HG03469 (cell line): ENCODE measurements at regions not wholly inside any gene's neighbourhood (a gene's known extent, or its start where the extent isn't known, plus 50 kb on each side); places are given as distances from the start of the nearest gene placed in this dataset.

ENCODE experiments used
- ATAC-seq: cut with Tn5 transposase; IDR thresholded peaks from one replicate; pipeline ENCODE4 v1.9.1; 2021; ENCODE audit warnings: mild to moderate bottlenecking, moderate library complexity, moderate number of reproducible peaks; ENCODE audit not compliant: unreplicated experiment

DNA sequence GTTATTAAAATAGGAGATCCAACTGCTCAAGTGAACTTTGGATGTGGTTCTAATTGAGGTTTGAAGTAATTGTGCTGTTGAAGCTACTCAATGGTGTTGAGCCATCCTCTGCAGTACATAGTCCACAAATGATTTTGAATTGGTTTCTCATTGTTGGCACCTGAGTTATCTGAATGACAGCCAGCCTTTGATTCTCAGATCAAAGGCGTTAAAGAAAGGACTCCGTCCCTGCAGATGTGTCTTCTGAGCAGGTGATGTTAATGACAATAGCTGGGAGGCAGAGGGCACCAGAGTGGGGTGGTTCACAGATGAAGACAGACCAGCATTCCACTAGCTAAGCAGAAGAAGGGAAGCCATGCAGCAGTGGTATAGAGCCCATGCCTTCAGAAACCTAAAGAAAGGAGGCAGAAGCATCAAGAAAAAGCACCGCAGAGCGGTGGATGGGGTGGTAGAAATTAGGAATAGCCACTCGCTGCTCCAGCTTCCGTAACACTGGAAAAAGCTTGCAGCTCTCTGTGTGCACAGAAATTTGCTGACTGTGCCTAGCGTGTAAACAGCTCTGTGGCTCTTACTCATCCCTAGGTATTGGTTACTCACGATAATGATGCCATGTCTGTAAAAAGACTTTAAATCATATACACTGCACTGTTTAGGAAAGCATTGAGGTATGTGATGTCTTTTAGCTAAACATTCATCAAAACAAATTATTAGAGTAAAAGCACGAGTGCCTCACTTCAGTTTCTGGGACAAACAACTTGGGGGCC, 79.2 kb upstream of the CLCN4 start:
- ATAC-seq, result no peak

DNA sequence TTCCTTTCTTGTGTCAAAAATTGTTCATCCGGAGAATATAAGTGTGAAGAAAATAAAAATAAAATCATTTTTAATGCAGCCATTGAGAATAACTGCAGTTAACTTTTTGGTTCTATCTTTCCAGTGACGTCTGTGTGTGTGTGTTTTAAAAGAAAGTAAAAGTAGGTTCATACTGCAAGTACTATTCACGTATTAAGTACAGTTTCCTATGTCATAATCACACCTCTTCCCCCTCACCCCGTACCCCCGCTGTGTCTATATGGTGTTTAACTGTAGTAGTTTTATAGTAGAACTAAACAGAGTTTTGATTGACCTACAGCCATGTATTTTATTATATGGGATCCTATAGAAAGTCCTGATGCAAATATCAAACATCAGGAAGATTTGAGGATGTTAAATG, 78.5 kb upstream of the CLCN4 start:
- no peak for ATAC-seq

DNA sequence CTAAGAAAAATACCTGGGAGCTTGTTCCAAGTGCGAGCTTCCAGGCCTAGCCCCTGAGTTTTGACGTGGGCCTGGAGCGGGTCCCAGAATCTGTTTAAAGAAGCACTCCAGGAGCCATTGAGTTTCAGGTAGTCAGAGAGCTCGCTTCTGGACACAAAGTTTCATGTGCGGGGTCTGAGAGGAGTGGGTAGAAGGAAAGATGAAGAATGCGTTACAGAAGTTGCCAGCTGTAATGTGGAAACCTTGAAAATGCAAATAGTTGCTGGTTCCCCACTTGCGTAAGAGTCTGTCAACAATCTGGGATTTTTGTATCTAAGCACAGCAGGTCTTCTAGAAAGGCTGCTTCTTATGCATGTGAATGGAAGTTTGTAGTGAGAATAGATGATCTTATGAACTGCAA, 77.5 kb upstream of the CLCN4 start:
- ATAC-seq, result no peak

DNA sequence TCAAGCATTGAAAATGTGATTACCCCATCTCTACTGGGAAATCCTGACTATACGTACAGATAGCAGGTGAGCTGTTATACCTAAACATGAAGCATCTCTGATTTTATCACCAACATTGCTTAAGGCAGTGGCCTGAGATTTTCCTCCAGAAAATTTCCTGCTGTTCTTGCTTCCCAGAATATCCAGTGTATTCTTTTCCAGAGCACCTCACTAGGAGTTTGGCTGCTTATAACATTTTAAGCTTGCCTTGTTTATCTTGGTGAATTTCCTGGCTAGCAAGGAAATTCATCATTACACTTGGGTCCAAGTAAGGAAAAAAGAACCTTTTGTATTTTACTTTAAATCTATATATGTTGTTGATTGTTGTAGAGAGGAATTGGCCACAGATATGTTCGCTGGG, 73.0 kb upstream of the CLCN4 start:
- ATAC-seq, result no peak

DNA sequence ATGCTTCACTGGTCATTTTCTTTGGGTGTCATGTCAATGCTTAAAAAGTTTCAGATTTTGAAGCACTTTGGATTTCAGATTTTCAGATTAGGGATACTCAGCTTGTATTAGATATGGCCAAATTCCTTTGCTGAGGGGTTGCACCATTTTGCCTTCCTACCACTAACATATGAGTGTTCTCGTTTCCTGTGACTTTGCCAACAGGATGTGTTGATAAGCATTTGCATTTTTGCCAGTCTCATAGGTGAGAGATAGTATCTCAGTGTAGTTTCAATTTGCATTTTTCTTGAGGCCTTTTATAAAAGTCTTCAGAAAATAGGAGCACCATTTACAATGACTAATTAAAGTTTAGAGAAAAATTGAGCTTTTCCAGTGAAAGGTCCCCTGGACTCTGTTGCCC, 71.6 kb upstream of the CLCN4 start:
- ATAC-seq, result peak; percentile 68

DNA sequence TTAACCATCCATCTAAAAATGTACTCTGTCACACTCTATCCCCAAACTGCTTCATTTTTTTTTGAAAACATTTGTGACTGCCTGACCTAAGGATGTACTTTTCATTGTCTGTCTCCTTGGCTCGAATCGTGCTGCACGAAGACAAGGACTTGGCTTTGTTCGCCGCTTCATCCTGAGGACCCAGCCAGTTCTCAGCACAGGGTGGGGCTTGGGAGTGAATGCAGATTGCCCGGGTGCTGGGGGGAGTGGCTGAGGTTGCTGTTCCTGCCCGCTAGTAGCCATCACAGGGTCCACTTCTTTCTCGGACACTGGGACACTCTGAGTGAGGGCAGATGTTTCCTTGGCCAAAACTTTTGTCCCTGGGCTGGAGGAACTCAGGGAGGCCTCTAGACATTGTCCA, 70.1 kb upstream of the CLCN4 start:
- no peak for ATAC-seq

DNA sequence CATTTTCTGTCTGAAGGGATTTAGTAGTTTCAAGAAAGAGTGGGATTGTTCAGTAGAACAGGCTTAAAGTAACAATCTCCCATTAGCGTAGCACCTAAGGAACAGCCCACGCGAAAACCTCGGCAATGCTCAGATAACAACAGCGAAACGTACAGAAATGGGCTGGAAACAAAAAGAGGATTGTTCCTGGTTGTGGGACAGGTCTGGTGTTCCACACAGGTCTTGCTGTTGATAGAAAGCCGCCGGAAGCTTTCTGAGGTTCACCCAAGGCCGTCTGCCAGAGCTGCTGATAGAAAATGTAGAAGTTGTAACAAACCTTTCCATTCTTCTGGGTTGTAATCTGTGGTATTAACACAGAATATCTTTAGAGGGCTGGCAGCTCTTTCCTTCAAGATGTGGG, 69.4 kb upstream of the CLCN4 start:
- ATAC-seq, result no peak

DNA sequence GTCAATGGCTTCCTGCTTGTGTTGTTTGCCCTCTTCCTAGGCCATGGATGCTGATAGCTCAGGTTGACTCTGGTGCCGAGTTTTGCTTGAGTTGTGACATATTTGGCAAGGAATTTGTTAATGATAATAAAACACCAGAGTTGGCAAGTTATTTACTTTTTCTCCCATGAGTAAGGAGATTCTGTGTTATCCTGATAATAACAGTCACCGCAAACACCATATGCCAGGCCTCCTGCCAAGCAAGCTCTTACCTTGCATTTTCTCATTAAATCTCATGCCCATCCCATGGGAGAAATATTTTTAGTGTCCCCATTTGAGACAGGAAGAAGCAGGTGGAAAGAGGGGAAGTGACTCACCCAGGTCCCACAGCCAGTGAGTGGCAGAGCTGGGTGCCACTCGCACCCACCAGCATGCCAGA, 67.4 kb upstream of the CLCN4 start:
- no peak for ATAC-seq

DNA sequence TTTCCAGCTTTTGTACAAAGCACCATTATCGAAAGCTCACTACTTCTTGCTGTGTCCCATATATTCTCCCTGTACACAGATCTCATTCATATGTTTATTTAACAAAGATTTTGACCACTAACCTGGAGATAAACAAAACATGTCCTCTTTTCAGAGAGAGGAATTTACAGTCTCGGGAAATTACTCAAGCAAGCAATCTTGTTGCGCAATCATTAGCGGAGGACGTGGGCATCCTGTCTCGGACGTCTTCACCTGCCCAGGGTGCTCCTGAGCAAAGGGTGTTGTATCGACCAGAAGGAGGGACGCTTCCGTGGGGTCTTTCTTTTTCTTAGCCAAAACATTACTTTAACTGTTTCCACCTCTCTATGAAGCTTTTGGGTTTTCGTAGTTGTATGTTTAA, 66.5 kb upstream of the CLCN4 start:
- ATAC-seq, result no peak

DNA sequence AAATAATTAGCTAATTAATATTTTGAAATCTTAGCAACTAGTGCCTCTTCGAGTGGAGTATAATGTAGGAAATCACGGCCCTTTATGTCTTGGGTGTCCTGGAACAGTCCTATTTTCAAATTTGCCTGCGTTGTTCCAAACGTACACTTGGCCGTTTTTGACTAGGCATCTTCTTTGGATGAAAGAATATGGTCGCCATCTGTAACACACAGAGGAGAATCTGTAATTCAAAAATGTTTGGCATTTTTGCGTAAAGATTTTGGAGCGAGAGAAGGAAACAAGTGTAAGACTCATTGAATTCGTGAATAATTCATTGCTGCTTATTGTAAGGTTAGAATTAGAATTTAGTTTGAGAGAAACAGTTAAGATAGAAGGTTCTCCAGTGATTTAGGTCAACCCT, 61.5 kb upstream of the CLCN4 start:
- ATAC-seq, result no peak

DNA sequence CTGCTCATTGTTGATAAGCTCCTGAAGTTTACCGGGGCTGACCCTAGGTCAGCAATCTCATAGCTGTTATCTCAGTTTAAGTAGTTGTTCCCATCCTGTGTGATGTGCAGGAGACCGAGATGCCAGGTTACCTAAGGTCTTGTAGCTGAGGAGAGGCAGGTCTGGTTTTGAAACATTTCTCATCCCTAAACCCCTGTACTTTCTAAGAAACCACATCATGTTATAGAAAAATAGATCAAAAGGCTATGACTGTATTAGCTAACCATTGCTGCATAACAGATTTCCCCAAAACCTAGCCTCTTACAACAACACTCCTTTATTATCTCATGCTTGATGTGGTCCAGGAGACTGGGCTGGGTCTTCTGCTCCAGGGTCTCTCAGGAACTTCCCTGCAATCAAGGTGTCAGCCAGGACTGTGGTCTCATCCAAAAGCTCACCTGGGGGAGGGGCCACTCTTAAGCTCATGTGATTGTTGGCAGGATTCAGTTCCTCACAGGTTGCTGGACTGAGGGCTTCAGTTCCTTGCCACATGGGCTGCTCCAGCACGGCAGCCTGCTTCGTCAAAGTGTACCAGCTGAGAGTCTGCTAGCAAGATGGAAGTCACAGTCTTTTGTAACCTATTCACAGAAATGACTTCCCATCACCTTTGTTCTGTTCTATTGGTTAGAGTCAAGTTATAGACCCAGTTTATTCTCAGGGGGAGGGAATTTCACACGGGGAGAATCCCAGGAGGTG, 60.9 kb upstream of the CLCN4 start:
- no peak for ATAC-seq

DNA sequence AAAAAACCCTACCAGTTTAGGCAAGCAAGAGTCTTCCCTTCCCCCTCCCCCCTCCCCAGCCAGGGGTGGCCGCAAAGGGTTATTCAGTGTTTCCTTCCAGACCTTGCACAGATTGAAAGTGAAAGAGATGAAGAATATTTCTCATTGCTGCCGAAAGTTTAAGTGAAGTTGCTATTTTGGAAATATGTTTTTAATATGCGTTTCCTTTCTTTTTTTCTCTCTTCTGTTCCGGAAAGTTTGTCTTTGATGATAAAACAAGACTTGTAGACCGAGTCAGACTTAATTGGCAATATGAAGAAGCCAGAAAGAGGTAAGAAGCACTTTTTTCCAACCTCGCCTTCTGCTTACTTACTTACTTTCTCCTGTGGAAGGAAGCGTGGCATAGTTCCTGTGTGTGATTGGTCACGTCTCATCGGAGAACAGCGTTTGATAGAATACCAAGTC, 58.5 kb upstream of the CLCN4 start:
- ATAC-seq, result peak; percentile 46

DNA sequence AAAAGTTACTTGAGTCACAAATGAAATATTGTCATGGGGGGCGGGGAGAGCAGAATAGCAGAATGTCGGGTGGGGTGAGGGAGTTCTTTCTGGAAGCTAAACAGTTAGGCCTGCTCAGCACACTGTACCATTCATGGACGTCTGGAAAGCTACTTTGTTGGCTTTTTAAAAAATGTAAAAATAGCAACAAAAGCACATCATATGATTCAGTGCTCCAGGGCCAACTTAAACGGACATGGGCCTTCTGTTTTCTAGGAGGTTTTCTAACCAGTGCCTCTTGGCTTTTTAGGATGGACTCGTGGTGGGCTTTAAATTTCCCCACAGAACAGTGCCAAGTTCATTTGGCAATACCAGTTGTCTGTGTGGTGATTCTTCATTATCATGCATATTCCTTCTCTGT, 57.4 kb upstream of the CLCN4 start:
- ATAC-seq, result no peak

DNA sequence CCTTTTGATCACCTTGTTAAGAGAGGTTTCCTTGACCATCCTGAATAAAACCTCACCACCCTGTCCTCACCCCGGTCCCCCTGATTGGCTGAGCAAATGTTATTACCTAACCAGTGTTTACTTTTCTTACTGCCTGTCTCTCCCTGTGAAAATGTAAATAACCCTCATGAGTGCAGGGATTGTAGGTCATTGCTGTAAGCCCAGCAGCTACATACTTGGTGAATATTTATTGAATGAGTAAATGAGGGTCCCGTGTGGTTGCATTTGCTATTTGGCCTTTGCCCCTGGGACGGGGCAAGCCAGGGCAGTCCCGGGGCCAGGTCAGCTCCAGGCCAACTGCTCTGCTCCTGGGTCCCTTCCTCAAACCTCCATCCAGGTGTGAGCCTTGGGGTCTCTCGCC, 55.5 kb upstream of the CLCN4 start:
- no peak for ATAC-seq

DNA sequence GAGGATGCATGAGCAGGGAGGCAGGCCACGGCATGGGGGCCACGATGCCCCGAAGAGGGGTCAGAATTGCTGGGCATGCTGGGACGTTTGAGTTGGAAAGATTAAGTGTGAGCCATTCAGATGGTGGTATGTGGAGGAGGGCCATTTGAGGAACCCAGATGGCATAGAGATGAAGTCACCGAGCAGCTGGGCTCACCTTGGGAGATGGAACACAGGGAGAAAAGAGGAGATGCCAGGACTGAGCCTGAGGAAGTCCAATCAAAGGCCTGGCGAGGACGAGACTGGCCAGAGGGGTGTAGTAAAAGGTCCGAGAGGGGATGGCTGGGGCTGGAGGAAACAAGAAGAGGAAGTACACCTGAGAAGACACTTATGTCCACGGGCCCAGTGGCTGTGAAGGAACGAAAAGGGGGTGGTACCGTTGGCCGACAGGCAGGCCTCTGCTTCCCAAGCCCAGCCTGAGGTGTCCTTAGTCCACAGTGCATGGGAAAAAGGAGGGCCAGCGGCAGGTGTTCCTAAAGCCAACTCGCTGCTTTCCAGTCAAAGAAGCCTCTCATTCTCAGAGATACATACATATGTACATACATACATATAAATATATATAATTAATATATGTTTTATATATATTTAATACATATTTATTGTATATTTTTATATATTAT, 54.6 kb upstream of the CLCN4 start:
- ATAC-seq, result no peak

DNA sequence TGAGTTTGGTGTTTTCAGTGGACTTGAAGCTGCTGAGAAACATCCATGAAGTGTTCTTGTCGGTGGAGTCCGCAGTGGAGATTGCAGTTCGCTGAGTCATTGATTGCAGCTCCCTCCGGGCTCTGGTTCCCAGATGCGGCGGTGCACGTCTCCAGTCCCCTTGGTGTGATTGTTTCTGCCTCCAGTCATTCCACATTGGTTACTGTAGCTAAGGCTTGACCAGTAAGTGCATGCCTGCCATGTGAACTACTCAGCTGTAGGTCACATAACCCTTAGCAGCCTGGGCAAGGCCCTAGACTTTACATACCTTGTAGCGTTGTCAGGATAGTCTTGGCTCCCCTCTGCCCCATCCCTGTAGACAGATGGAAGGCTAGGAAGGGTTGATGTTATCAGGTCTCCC, 53.8 kb upstream of the CLCN4 start:
- ATAC-seq, result no peak

DNA sequence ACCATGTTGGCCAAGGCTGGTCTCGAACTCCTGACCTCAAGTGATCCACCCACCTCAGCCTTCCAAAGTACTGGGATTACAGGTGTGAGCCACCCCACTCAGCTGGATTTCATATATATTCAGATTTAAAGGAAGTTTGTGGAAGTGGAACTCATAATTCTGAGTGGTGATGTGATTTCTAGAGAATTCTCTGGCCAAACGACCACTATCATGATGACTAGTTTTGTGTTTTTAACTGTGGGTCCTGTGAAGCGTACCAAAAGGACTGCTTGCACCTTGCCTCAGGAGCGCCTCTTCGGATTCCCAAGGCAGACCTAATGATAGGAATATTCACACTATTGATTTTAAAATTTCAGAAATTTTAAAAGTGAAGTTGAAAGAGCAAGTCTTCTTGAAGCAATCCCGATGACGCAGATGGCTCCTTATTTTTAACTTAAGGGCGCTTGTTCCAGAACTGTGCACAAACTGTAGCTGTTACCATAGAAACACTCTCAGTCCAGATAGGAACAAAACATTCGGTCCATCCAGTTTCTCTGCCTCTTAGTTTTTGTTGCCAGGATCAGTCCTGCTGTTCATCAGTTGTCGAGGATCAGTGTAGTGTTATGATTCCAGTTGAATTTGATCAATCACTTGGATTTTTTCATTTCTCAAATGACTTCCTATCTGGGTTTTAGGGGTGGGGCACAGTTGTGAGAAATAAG, 51.7 kb upstream of the CLCN4 start:
- no peak for ATAC-seq

DNA sequence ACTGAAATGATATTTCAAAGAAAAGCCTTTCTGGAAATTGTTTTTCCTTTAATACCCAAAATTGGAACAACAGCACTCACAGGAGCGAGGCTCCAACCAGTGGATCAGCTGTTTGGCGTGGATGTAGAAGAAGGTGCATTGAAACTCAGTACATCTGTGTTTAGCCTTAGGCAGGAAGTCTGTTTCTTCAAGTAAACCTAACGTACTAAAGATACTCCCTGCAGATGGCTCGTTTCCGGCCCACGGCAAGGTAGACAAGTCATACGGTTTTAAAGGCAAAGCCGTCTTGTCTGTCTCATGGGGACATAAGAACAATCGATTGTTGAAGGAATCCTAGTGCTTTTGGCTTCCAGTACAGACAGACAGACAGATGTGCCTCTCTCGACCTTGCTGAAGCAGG, 50.0 kb upstream of the CLCN4 start:
- peak; percentile 35 for ATAC-seq
